Mesodermal cell (in vitro differentiated cells): ENCODE measurements at regions not wholly inside any gene's neighbourhood (a gene's known extent, or its start where the extent isn't known, plus 50 kb on each side); places are given as distances from the start of the nearest gene placed in this dataset.

Experiments
- H3K27ac ChIP-seq: 2 replicates; pipeline ENCODE4 v1.7.0; 2013; ENCODE audit warnings: mild to moderate bottlenecking, low read depth, low read length, moderate library complexity; ENCODE audit not compliant: severe bottlenecking
- H3K36me3 ChIP-seq: 2 replicates; pipeline ENCODE4 v1.7.1; 2013; ENCODE audit warnings: mild to moderate bottlenecking, low read length, moderate library complexity; ENCODE audit not compliant: control insufficient read depth, insufficient read depth
- H3K4me1 ChIP-seq: one replicate; pipeline ENCODE4 v1.7.1; 2013; ENCODE audit warnings: mild to moderate bottlenecking, low read length; ENCODE audit not compliant: insufficient read depth, control insufficient read depth, poor library complexity, severe bottlenecking
- H3K4me3 ChIP-seq: 2 replicates; pipeline ENCODE4 v1.7.0; 2013; ENCODE audit warnings: low read length, control low read depth, mild to moderate bottlenecking; ENCODE audit not compliant: insufficient read depth, poor library complexity, severe bottlenecking; ENCODE audit errors: extremely low read depth
- H3K9me3 ChIP-seq: 2 replicates; pipeline ENCODE4 v1.7.1; 2013; ENCODE audit warnings: mild to moderate bottlenecking, low read length, moderate library complexity; ENCODE audit not compliant: control insufficient read depth
- WGBS, 2 experiments: methylation state at CpG; one replicate each; pipeline ENCODE4 v1.1.5; 2013; ENCODE audit warnings: missing lambda C conversion rate in 2 of 2; ENCODE audit not compliant: insufficient coverage in 2 of 2; 5-methylcytosine and 5-hydroxymethylcytosine counted together

DNA sequence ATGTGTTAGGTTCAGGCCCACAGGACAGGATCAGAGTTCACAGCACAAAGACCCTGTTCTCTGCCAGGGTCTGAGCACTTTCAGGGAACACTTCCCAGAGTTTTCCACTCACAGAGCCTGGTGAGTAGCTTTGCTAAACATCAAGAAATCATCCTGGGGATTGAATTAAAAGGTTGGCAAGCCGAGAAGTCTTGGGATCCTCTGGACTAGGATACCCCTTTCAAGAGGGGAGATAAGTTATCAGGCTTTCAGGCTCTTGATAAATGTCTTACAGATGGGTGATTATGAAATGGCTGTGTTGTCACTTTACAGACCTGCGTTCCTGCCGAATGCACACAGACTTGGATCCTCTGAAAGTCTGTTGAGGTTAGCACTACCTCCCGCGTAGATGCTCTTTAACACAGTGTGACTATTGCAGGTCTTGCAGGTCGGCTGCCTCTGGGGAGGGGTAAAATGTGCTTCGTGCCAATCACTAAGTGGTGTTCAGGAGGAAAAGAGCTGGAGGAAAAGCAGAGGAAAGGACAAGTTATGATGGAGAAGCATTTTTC, 473.5 kb upstream of the AKR1E2 start:
- Histone ChIP-seq H3K4me3 (no peak overlapping the region), H3K36me3 (no peaks in the 10 kb centered on the region), H3K4me1 (peaks cover 20% of the 10 kb centered on the region), H3K27ac (no peak overlapping the region), H3K9me3 (no peaks in the 10 kb centered on the region)
- WGBS, 2 experiments = 78 to 94% methylated on average over 4 to 7 of the region's 7 CpGs

DNA sequence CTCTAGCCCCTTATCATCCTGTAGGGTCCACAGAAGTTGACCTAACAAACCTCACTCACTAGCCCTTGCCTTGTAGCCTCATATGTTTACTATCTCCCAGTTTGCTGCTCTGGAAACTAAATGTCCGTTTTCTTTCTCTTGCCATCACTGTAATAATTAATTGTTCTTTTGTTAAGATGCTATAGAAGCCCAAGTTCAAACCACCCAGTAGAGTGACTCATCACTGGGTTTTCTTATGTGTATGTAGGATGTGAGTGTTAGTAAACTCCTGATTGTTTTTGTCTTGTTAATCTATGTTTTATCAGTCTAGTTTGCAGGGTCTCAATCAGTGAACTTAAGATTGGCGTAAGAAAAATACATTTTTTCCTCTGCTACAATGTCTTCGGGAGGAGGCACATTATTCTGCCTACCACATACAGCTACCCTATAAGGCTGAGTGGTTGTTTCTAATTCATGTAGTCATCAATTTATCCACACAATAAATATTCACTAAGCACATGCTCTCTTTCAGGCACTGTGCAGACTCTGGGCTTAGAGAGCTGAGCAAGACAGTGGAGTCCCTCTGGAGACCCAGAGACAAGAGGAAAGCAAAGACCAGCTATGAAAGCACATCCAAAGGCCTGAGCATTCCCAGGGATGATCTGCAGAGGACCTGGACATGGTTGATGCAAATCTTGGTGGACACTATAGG, 474.1 kb upstream of the AKR1E2 start:
- Histone ChIP-seq H3K9me3 (no peaks in the 10 kb centered on the region), H3K4me1 (peaks cover 20% of the 10 kb centered on the region), H3K4me3 (no peak overlapping the region), H3K36me3 (no peaks in the 10 kb centered on the region), H3K27ac (no peak overlapping the region)
- WGBS, 2 experiments = 100% methylated on average over 1 of the region's 3 CpGs; no CpG with 5 or more reads in 1 of the 2 experiments

DNA sequence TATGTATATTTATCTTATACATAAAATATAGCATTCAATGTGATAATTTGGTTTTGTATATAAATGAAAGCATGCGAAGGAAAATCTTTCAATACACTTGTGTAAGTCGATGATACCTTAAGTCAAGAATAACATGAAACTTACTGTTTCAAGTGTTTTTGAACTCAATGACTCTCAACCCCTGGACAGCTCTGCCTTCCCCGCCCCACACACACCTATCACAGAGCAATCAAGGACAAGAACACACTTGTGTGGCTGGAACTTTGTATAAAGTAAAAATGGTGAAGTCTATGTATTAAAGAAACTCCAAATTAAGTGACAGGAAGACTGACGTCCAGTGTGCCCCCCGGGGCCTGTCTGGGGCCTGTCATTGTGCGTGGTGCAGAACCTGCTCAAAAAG, 478.6 kb upstream of the AKR1E2 start:
- 85 to 88% methylated on average over 3 of the region's 6 CpGs for WGBS, 2 experiments
- no peak overlapping the region for H3K27ac ChIP-seq
- H3K36me3 ChIP-seq = no peaks in the 10 kb centered on the region

DNA sequence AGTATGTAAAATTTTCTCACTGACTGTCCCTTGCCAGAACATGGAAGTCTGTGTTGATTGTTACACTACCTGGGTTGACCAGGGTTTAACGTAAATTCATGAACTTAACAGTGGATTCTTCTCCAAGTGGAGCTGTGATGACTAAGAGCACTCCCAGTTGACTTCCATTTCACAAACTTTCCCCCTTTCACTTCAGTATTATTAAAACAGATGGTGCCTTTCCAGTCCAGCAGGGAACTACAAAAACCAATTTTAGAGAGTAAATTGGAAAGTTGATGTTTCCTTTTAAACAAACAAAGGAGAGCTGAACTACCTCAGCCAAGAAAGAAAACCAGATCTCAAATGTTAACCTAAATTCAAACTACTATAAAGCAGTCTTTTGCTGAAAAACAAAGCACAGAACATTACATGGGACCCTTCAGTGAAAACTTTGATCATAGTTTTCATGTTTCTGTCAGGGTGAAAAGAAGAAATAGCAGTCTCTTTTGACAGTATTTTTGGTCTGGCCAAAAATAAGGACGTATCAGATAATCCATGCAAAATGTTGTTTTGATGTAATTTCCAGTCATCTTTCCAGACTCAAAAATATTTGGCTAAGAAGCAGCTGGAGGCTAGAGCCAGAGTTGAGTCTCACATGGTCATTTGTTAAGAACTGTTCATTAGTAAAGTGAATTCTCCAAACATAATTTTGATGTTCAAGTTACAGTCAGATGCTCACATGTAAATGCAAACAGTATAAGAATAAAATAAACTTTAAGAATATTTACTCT, 479.9 kb upstream of the AKR1E2 start:
- 67 to 100% methylated on average over 1 of the region's 2 CpGs for WGBS, 2 experiments

More for the DNA sequence above, 478.6 kb upstream of the AKR1E2 start:
- peaks cover 25% of the 10 kb centered on the region for H3K4me1 ChIP-seq
- no peaks in the 10 kb centered on the region for H3K9me3 ChIP-seq
- no peak overlapping the region for H3K4me3 ChIP-seq

DNA sequence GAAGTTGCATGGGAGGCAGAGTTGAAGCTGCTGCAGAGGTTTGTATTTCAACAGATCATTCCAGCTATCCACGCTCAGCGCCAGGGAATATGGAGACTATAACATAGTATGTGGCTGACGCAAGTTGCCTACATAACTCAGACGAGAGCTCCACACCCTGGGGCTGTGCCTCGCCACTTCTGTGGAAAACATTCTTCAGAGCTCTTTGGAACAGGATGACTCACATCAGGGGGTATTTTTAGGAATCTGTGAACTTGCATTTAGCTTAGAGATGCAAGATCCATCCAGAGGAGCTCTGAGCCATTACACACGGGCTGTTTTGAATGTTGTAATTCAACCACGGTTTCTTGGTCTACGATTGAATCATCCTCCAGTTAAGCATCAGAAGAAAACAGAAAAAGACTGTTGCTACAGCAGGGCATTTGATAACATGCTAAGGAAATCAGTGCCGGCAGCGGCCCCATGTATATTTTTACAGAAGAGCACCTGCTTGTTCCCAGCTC, 481.5 kb upstream of the AKR1E2 start:
- no peak overlapping the region for H3K4me3 ChIP-seq
- H3K27ac ChIP-seq = peak overlapping the region; percentile 91
- H3K4me1 ChIP-seq = peaks cover 25% of the 10 kb centered on the region
- WGBS, 2 experiments = 51 to 71% methylated on average over 5 to 10 of the region's 10 CpGs
- no peaks in the 10 kb centered on the region for H3K9me3 ChIP-seq
- H3K36me3 ChIP-seq = no peaks in the 10 kb centered on the region

More for the DNA sequence above, 479.9 kb upstream of the AKR1E2 start:
- Histone ChIP-seq H3K27ac (no peak overlapping the region), H3K4me3 (no peak overlapping the region), H3K36me3 (no peaks in the 10 kb centered on the region), H3K9me3 (no peaks in the 10 kb centered on the region), H3K4me1 (peaks cover 25% of the 10 kb centered on the region)

DNA sequence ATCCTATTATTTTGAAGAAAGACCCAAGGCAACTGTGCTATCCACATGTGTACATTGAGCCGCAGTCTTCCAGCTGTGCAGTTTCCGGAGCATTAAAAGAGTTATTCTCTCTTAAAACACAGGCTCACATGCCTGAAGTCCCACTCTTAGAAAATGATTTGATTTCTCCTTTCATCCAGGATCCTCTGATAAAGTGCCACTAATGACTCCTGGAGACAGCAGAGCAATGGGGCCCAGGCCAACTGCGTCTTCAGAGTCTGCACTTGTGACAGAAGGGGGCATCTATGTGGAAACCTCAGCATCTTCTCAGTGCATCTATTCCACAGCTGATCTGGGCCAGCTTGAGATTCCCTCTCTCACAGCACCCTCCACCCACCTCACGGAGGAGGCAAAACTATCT, 482.1 kb upstream of the AKR1E2 start:
- Histone ChIP-seq H3K9me3 (no peaks in the 10 kb centered on the region), H3K4me1 (peaks cover 25% of the 10 kb centered on the region), H3K36me3 (no peaks in the 10 kb centered on the region), H3K27ac (peak overlapping the region; percentile 91), H3K4me3 (no peak overlapping the region)
- WGBS, 2 experiments = 94% methylated on average over 2 to 3 of the region's 4 CpGs

DNA sequence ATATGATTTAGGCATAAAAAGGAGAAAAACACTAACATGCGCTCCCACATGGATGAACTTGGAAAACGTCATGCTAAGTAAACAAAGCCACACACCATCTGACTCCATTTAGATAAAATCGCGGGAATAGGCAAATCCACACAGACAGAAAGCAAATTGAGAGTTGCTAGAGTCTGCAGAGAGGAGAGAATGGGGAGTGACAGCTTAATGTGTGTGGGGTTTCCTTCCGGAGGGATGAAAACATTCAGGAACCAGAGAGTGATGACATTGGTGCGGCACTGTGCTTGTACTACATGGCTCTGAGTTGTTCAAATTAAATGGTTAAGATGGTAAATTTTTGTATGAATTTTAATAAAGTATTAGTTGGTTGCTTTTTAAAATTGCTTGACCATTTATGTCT, 482.9 kb upstream of the AKR1E2 start:
- no peak overlapping the region for H3K27ac ChIP-seq
- no peaks in the 10 kb centered on the region for H3K9me3 ChIP-seq
- no peak overlapping the region for H3K4me3 ChIP-seq
- no peaks in the 10 kb centered on the region for H3K36me3 ChIP-seq
- H3K4me1 ChIP-seq = peaks cover 25% of the 10 kb centered on the region
- 100% methylated on average over 4 of the region's 6 CpGs for WGBS, 2 experiments

DNA sequence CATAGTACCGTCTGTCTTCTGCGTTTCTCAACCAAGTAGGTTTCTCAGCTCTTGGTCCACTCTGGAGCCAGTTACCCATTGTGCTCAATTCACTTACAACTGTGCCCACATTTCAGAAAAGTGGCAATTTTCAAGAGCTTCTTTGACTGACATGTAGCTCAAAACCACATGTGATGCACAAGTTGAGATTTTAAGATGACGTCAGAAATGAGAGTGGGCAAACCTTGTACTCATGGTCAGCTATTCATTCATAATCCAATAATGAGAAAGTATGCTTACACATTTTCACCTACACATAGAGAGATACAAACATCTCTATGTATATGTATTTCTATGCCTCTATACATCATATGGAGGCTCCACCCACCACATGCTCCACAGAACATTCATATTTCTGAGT, 487.2 kb upstream of the AKR1E2 start:
- WGBS, 2 experiments = 93 to 94% methylated on average over 2 of the region's 3 CpGs
- no peak overlapping the region for H3K27ac ChIP-seq

DNA sequence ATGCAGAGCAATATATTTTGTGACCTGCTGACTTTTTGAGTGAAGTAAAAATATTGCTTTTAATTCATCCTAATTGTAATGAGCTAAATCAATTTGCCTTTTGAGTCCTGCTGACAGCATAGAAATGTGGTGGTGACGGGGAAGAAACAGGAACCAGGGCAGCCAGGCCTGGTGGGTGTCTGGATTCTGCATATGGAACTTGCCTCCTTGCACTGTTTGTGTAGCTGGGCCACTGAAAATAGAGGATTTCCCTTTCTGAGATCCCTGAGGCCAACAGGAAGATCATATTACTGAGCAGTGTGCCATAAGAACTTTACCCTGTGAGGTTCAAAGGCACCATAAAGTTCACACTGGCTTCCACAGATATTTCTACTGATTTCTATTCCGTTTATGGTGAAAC, 488.4 kb upstream of the AKR1E2 start:
- H3K9me3 ChIP-seq = peaks cover 15% of the 10 kb centered on the region

More for the DNA sequence above, 487.2 kb upstream of the AKR1E2 start:
- no peak overlapping the region for H3K4me3 ChIP-seq
- no peaks in the 10 kb centered on the region for H3K36me3 ChIP-seq
- H3K4me1 ChIP-seq = peaks cover 3% of the 10 kb centered on the region
- peaks cover 7% of the 10 kb centered on the region for H3K9me3 ChIP-seq

DNA sequence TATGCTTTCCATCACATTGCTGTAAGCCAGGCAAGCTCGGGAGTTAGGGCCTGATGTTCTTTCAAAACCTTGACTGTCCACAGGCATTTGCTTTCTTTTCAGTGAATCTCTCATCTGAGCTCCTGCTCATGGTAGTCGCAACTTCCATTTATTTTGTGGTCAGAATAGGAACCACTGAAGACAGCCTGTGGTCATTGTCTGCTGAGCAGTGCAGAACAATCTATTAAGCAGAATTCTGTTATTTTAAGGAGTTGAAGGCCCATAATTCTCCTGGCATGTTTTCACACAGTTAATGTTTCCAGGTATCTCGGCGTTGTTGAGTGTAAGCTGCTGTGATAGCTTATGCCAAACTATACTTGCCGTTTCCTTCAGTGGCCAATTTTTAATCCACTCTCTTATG, 491.1 kb upstream of the AKR1E2 start:
- peaks cover 17% of the 10 kb centered on the region for H3K9me3 ChIP-seq
- WGBS, 2 experiments = 86 to 94% methylated on average over 2 to 4 of the region's 5 CpGs
- no peak overlapping the region for H3K27ac ChIP-seq
- no peaks in the 10 kb centered on the region for H3K4me1 ChIP-seq
- no peak overlapping the region for H3K4me3 ChIP-seq
- no peaks in the 10 kb centered on the region for H3K36me3 ChIP-seq

More for the DNA sequence above, 488.4 kb upstream of the AKR1E2 start:
- WGBS, 2 experiments = 75 to 80% methylated on average over 2 of the region's 2 CpGs
- Histone ChIP-seq H3K4me3 (no peak overlapping the region), H3K27ac (no peak overlapping the region), H3K36me3 (no peaks in the 10 kb centered on the region), H3K4me1 (no peaks in the 10 kb centered on the region)
